Tibial nerve (tissue), 4 donors: ENCODE measurements at regions not wholly inside any gene's neighbourhood (a gene's known extent, or its start where the extent isn't known, plus 50 kb on each side); places are given as distances from the start of the nearest gene placed in this dataset.
"Not testable (repeated sequence)": the region's sequence is repeated elsewhere in the genome, so short reads cannot be mapped to it uniquely, and the experiment has no call there.

Source experiments
- DNase-seq, 2 donors: peaks; one replicate each; pipeline ENCODE4 v3.0.0-alpha.2; 2019; ENCODE audit warnings: low spot score in 2 of 2
- H3K27ac ChIP-seq, 4 donors: fragments of 200-600 bp; sonication (generic) in 3 of 4; one replicate each; pipeline ENCODE4 v1.5.1; 2017 to 2019; ENCODE audit warnings: mild to moderate bottlenecking in 1 of 4
- H3K27me3 ChIP-seq, 2 donors: fragments of 200-600 bp; sonication (generic) in 1 of 2; one replicate each; pipeline versions ENCODE4 v1.5.1 to v1.6.0; 2017 to 2019
- H3K36me3 ChIP-seq, 3 donors: fragments of 200-600 bp; sonication (generic); one replicate each; pipeline ENCODE4 v1.5.1; 2018 to 2019
- H3K4me1 ChIP-seq, 4 donors: fragments of 200-600 bp; sonication (generic) in 3 of 4; one replicate each; pipeline ENCODE4 v1.5.1; 2017 to 2019
- H3K4me3 ChIP-seq, 4 donors: fragments of 200-600 bp; sonication (generic) in 3 of 4; one replicate each; pipeline ENCODE4 v1.5.1; 2017 to 2019; ENCODE audit warnings: mild to moderate bottlenecking in 1 of 4, moderate library complexity in 1 of 4
- H3K9me3 ChIP-seq, 4 donors: fragments of 200-600 bp; sonication (generic) in 3 of 4; one replicate each; pipeline ENCODE4 v1.5.1; 2017 to 2019
- CTCF ChIP-seq, 5 experiments: fragments of 200-600 bp in 3 of 5; fragments of 450-650 bp in 2 of 5; sonication (generic) in 3 of 5; IDR thresholded peaks; one replicate each; pipeline ENCODE4 v1.5.1; 2016 to 2019; ENCODE audit warnings: antibody characterized with exemption in 5 of 5, mild to moderate bottlenecking in 3 of 5, moderate library complexity in 2 of 5
- EP300 ChIP-seq, 2 donors: sonication (generic); formaldehyde crosslinking; IDR thresholded peaks; one replicate each; pipeline ENCODE4 v1.6.1; 2017; ENCODE audit warnings: antibody characterized with exemption in 2 of 2, mild to moderate bottlenecking in 1 of 2
- POLR2A ChIP-seq, 2 donors: fragments of 450-650 bp; IDR thresholded peaks; one replicate each; pipeline ENCODE4 v1.6.1; 2017; ENCODE audit warnings: antibody characterized with exemption in 2 of 2, mild to moderate bottlenecking in 2 of 2, moderate library complexity in 2 of 2
- WGBS, 2 donors: methylation state at CpG; one replicate each; pipeline ENCODE4 v1.1.5; 2018; 5-methylcytosine and 5-hydroxymethylcytosine counted together

- peak overlapping the region; percentile 4 to 81 (median 58) for H3K27ac ChIP-seq
- TF ChIP-seq CTCF (IDR thresholded peaks at IDR 0.05) (no peak), EP300 (IDR thresholded peaks at IDR 0.05) (no peak)
- 41 to 57% methylated on average over 15 to 24 of the region's 27 CpGs for WGBS, 2 donors
- H3K36me3 ChIP-seq = no peaks in the 10 kb centered on the region
- no peaks in the 10 kb centered on the region for H3K27me3 ChIP-seq
- DNase-seq = no peak
- H3K9me3 ChIP-seq = no peaks in the 10 kb centered on the region
- H3K4me3 ChIP-seq = peak overlapping the region in 1 of 4 donors; percentile 28
- peaks cover 0 to 73% (median 18%) of the 10 kb centered on the region in 4 donors for H3K4me1 ChIP-seq
These were observed 89.8 kb upstream of the SFSWAP start for GRCh38 chr12:131620946-131621681.

GRCh38 chr12:131621701-131622421 lies 89.0 kb upstream of the SFSWAP start:
- DNase-seq = no peak
- H3K27me3 ChIP-seq = no peaks in the 10 kb centered on the region
- H3K4me1 ChIP-seq = peaks cover 0 to 73% (median 18%) of the 10 kb centered on the region in 4 donors
- TF ChIP-seq EP300 (IDR thresholded peaks at IDR 0.05) (peak in 1 of 2 donors; percentile 8), CTCF (IDR thresholded peaks at IDR 0.05) (no peak), POLR2A (IDR thresholded peaks at IDR 0.05) (no peak)
- no peaks in the 10 kb centered on the region for H3K36me3 ChIP-seq
- 20 to 30% methylated on average over 7 to 15 of the region's 19 CpGs for WGBS, 2 donors
- H3K4me3 ChIP-seq = peak overlapping the region in 1 of 4 donors; percentile 28
- no peaks in the 10 kb centered on the region for H3K9me3 ChIP-seq
- H3K27ac ChIP-seq = peak overlapping the region; percentile 36 to 81 (median 64)

GRCh38 chr12:131622422-131622955 lies 88.4 kb upstream of the SFSWAP start:
- TF ChIP-seq EP300 (IDR thresholded peaks at IDR 0.05) (no peak), POLR2A (IDR thresholded peaks at IDR 0.05) (no peak), CTCF (IDR thresholded peaks at IDR 0.05) (no peak)
- Histone ChIP-seq H3K27me3 (no peaks in the 10 kb centered on the region), H3K27ac (peak overlapping the region in 3 of 4 donors; percentile 50 to 79 (median 68)), H3K4me3 (no peak overlapping the region), H3K9me3 (no peaks in the 10 kb centered on the region), H3K36me3 (no peaks in the 10 kb centered on the region), H3K4me1 (peaks cover 0 to 73% (median 18%) of the 10 kb centered on the region in 4 donors)
- no peak for DNase-seq
- WGBS, 2 donors = 41 to 56% methylated on average over 9 to 14 of the region's 14 CpGs

- not testable (repeated sequence) for H3K9me3 ChIP-seq, H3K27me3 ChIP-seq, DNase-seq, H3K36me3 ChIP-seq, H3K4me3 ChIP-seq
- H3K27ac ChIP-seq = peak overlapping the region in 1 of 4 donors; percentile 32
- 85 to 89% methylated on average over 12 to 13 of the region's 15 CpGs for WGBS, 2 donors
- H3K4me1 ChIP-seq = peaks cover 0 to 62% (median 16%) of the 10 kb centered on the region in 4 donors
These were observed 87.2 kb upstream of the SFSWAP start for GRCh38 chr12:131623404-131624368.

GRCh38 chr12:131624369-131624739 lies 86.5 kb upstream of the SFSWAP start:
- peaks cover 0 to 56% (median 15%) of the 10 kb centered on the region in 4 donors for H3K4me1 ChIP-seq
- WGBS, 2 donors = 22 to 33% methylated on average over 2 to 3 of the region's 3 CpGs
- H3K36me3 ChIP-seq, H3K9me3 ChIP-seq, H3K27me3 ChIP-seq, H3K4me3 ChIP-seq, DNase-seq: not testable (repeated sequence)
- peak overlapping the region in 1 of 4 donors; percentile 32 for H3K27ac ChIP-seq

GRCh38 chr12:131624756-131625501 lies 86.0 kb upstream of the SFSWAP start:
- H3K9me3 ChIP-seq, DNase-seq, H3K4me3 ChIP-seq, H3K27me3 ChIP-seq, H3K36me3 ChIP-seq: not testable (repeated sequence)
- peaks cover 0 to 52% (median 15%) of the 10 kb centered on the region in 4 donors for H3K4me1 ChIP-seq
- 25 to 30% methylated on average over 12 of the region's 12 CpGs for WGBS, 2 donors
- H3K27ac ChIP-seq = peak overlapping the region in 1 of 4 donors; percentile 32

- DNase-seq, H3K27ac ChIP-seq, H3K9me3 ChIP-seq, H3K36me3 ChIP-seq, H3K4me3 ChIP-seq, H3K27me3 ChIP-seq: not testable (repeated sequence)
- WGBS, 2 donors = 54 to 59% methylated on average over 20 to 21 of the region's 21 CpGs
- H3K4me1 ChIP-seq = peaks cover 0 to 40% (median 14%) of the 10 kb centered on the region in 4 donors
These were observed 84.7 kb upstream of the SFSWAP start for GRCh38 chr12:131625966-131626722.
